ENCODE measurements at regions not wholly inside any gene's neighbourhood (a gene's known extent, or its start where the extent isn't known, plus 50 kb on each side); places are given as distances from the start of the nearest gene placed in this dataset.
"Not testable (repeated sequence)": the region's sequence is repeated elsewhere in the genome, so short reads cannot be mapped to it uniquely, and the experiment has no call there.

DNA sequence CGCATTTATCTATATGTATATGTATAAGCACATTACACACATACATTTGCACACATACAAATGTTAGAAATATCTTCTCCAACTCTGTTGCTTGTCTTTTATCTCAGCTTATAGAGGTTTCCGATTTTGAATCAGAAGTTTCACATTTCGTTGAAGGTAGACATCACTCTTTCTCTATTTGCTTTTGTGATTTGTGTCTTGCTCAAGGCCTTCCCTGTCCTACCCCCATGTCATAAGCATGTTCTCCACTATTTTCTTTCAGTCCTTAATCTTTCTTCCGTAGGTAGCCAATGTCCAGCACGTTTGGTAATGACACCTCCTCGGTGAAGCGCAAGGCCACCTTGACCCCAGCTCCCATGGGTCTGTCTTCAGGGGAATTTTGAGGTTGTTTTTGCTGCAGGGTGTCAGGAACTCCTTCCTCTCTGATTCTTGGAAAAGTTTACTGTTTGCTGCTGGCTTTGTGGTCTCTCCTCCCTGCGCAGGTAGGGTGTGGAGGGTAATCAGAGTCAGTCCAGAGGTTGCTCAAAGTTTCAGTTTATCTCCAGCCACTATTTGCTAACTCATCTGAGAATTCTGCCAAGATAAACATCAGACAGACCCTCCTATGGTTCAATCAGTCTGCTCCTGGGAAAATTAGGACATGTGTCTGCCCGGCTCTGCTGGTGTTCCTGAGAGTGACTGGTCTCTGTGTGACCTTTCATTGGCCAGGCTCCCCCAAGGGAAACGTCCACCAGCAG, 171.7 kb downstream of the BCL2L11 start:
- TF ChIP-seq, protein P1, sequence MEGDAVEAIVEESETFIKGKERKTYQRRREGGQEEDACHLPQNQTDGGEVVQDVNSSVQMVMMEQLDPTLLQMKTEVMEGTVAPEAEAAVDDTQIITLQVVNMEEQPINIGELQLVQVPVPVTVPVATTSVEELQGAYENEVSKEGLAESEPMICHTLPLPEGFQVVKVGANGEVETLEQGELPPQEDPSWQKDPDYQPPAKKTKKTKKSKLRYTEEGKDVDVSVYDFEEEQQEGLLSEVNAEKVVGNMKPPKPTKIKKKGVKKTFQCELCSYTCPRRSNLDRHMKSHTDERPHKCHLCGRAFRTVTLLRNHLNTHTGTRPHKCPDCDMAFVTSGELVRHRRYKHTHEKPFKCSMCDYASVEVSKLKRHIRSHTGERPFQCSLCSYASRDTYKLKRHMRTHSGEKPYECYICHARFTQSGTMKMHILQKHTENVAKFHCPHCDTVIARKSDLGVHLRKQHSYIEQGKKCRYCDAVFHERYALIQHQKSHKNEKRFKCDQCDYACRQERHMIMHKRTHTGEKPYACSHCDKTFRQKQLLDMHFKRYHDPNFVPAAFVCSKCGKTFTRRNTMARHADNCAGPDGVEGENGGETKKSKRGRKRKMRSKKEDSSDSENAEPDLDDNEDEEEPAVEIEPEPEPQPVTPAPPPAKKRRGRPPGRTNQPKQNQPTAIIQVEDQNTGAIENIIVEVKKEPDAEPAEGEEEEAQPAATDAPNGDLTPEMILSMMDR (IDR thresholded peaks at IDR 0.05): not testable (repeated sequence)
- TF ChIP-seq POLR2A (IDR thresholded peaks at IDR 0.05): not testable (repeated sequence)

Measured in esophagus squamous epithelium (tissue), 4 donors.